Fibroblast of lung (primary cell): ENCODE measurements at regions not wholly inside any gene's neighbourhood (a gene's known extent, or its start where the extent isn't known, plus 50 kb on each side); places are given as distances from the start of the nearest gene placed in this dataset.

Source experiments
- DNase-seq, 2 donors: peaks; one replicate each; pipeline versions ENCODE4 v3.0.0 to v3.0.0-alpha.2; 2010; ENCODE audit warnings: low read depth in 2 of 2
- H2AFZ ChIP-seq: 2 replicates; pipeline ENCODE4 v1.5.1; 2012; ENCODE audit warnings: low read length, control low read depth, inconsistent platforms
- H3K27ac ChIP-seq: 2 replicates; pipeline ENCODE4 v1.5.1; 2011; ENCODE audit warnings: low read length, control low read depth; ENCODE audit not compliant: insufficient read depth
- H3K27me3 ChIP-seq: 2 replicates; pipeline ENCODE4 v1.5.1; 2011; ENCODE audit warnings: mild to moderate bottlenecking, low read length; ENCODE audit not compliant: control insufficient read depth, insufficient read depth
- H3K36me3 ChIP-seq: 2 replicates; pipeline ENCODE4 v1.5.1; 2011; ENCODE audit warnings: low read length; ENCODE audit not compliant: control insufficient read depth, insufficient read depth
- H3K4me1 ChIP-seq: 2 replicates; pipeline ENCODE4 v1.5.1; 2011; ENCODE audit warnings: low read length; ENCODE audit not compliant: control insufficient read depth, insufficient read depth; ENCODE audit errors: extremely low read depth
- H3K4me2 ChIP-seq: 2 replicates; pipeline ENCODE4 v1.5.1; 2011; ENCODE audit warnings: low read length, control low read depth; ENCODE audit not compliant: insufficient read depth; ENCODE audit errors: extremely low read depth
- H3K4me3 ChIP-seq, 4 experiments: fragments of 200-600 bp in 1 of 4; sonication (generic) in 1 of 4; replicated peaks in 1 of 4; 2 replicates each; pipeline ENCODE4 v1.5.1; 2011 to 2016; ENCODE audit warnings: low read length in 4 of 4, low read depth in 3 of 4, mild to moderate bottlenecking in 3 of 4, control low read depth in 2 of 4, inconsistent platforms in 1 of 4, mixed read lengths in 1 of 4; ENCODE audit not compliant: insufficient read depth in 1 of 4; ENCODE audit errors: control extremely low read depth in 1 of 4
- H3K79me2 ChIP-seq: 2 replicates; pipeline ENCODE4 v1.5.1; 2012; ENCODE audit warnings: mild to moderate bottlenecking, low read length, inconsistent platforms; ENCODE audit not compliant: control insufficient read depth, insufficient read depth
- H3K9ac ChIP-seq: 2 replicates; pipeline ENCODE4 v1.5.1; 2011; ENCODE audit warnings: mild to moderate bottlenecking, low read length, control low read depth; ENCODE audit not compliant: insufficient read depth
- H3K9me3 ChIP-seq: 2 replicates; pipeline ENCODE4 v1.5.1; 2012; ENCODE audit warnings: low read depth, low read length; ENCODE audit not compliant: control insufficient read depth, insufficient read depth
- H4K20me1 ChIP-seq: 2 replicates; pipeline ENCODE4 v1.5.1; 2011; ENCODE audit warnings: low read length; ENCODE audit not compliant: control insufficient read depth, insufficient read depth; ENCODE audit errors: extremely low read depth
- CTCF ChIP-seq, 2 donors: IDR thresholded peaks in 1 of 2; conservative IDR thresholded peaks in 1 of 2; 1 replicate in 1 of 2; 2 replicates in 1 of 2; pipeline ENCODE4 v1.5.1; 2011 to 2012; ENCODE audit warnings: low read length in 2 of 2, control low read depth in 1 of 2, inconsistent platforms in 1 of 2, low read depth in 1 of 2, mild to moderate bottlenecking in 1 of 2
- EZH2 ChIP-seq: IDR thresholded peaks from 2 replicates; pipeline ENCODE4 v1.5.1; 2012; ENCODE audit warnings: low read length, control low read depth, mild to moderate bottlenecking; ENCODE audit errors: missing control alignments

- H3K9ac ChIP-seq, result no peak overlapping the region
- no peak for DNase-seq
- H3K27ac ChIP-seq, result no peak overlapping the region
- TF ChIP-seq CTCF (conservative IDR thresholded peaks at IDR 0.05 in 1 of 2, IDR thresholded peaks at IDR 0.05 in 1 of 2; ENCODE audit: low read depth in 1 of 2, low read length in 2 of 2) (no peak), EZH2 (no peak)
- H4K20me1 ChIP-seq, result no peaks in the 10 kb centered on the region
- H3K27me3 ChIP-seq, result no peaks in the 10 kb centered on the region
- H3K4me3 ChIP-seq, result no peak overlapping the region
- H3K9me3 ChIP-seq, result no peaks in the 10 kb centered on the region
- H3K36me3 ChIP-seq, result no peaks in the 10 kb centered on the region
- H2AFZ ChIP-seq, result no peak overlapping the region
- no peaks in the 10 kb centered on the region for H3K4me1 ChIP-seq
- H3K79me2 ChIP-seq, result no peaks in the 10 kb centered on the region
- H3K4me2 ChIP-seq, result no peak overlapping the region
Measured at GRCh38 chr4:20640989-20641388, 59.3 kb upstream of the PACRGL start.

GRCh38 chr4:20641976-20642375, 58.3 kb upstream of the PACRGL start:
- Histone ChIP-seq H2AFZ (no peak overlapping the region), H3K36me3 (no peaks in the 10 kb centered on the region), H3K79me2 (no peaks in the 10 kb centered on the region), H3K27me3 (no peaks in the 10 kb centered on the region), H3K4me2 (no peak overlapping the region), H4K20me1 (no peaks in the 10 kb centered on the region), H3K4me1 (no peaks in the 10 kb centered on the region), H3K9ac (no peak overlapping the region), H3K27ac (no peak overlapping the region), H3K4me3 (no peak overlapping the region), H3K9me3 (no peaks in the 10 kb centered on the region)
- no peak for TF ChIP-seq EZH2
- TF ChIP-seq CTCF (conservative IDR thresholded peaks at IDR 0.05 in 1 of 2, IDR thresholded peaks at IDR 0.05 in 1 of 2; ENCODE audit: low read depth in 1 of 2, low read length in 2 of 2), result no peak
- DNase-seq, result no peak

GRCh38 chr4:20643631-20644030, 56.6 kb upstream of the PACRGL start:
- Histone ChIP-seq H3K9me3 (no peaks in the 10 kb centered on the region), H3K27me3 (no peaks in the 10 kb centered on the region), H4K20me1 (no peaks in the 10 kb centered on the region), H3K9ac (no peak overlapping the region), H3K27ac (no peak overlapping the region), H3K36me3 (no peaks in the 10 kb centered on the region), H3K79me2 (no peaks in the 10 kb centered on the region), H3K4me2 (no peak overlapping the region), H3K4me1 (no peaks in the 10 kb centered on the region), H3K4me3 (no peak overlapping the region), H2AFZ (no peak overlapping the region)
- no peak for TF ChIP-seq CTCF (conservative IDR thresholded peaks at IDR 0.05 in 1 of 2, IDR thresholded peaks at IDR 0.05 in 1 of 2; ENCODE audit: low read depth in 1 of 2, low read length in 2 of 2)
- no peak for TF ChIP-seq EZH2
- DNase-seq, result no peak
